GM12878 (cell line): ENCODE measurements at regions not wholly inside any gene's neighbourhood (a gene's known extent, or its start where the extent isn't known, plus 50 kb on each side); places are given as distances from the start of the nearest gene placed in this dataset.

Source experiments
- ATAC-seq: fragments of 200-7000 bp; cut with Tn5 transposase; 3 replicates; pipeline ENCODE4 v1.9.1; 2020; ENCODE audit warnings: mild to moderate bottlenecking, moderate library complexity
- BruUV-seq: library from RNA; stranded (reverse); fragments of 400-500 nt; replicated peaks from 2 replicates; lab custom pipeline; 2021; lab: Mats Ljungman, UMichigan
- CTCF ChIA-PET: fragments of 300-600 bp; sonication (Branson Sonifier 250); formaldehyde crosslinking; extraction: SDS; loops from one replicate; lab custom pipeline; 2021; ENCODE audit warnings: inconsistent platforms; lab: Yijun Ruan, JAX
- POLR2A ChIA-PET: fragments of 350-600 bp; formaldehyde crosslinking; extraction: SDS; loops from one replicate; lab custom pipeline; 2021; ENCODE audit warnings: inconsistent platforms; lab: Charles Lee
- RAD21 ChIA-PET: fragments of 300-600 bp; sonication (Branson Sonifier 250); formaldehyde crosslinking; loops from one replicate; lab custom pipeline; 2023; ENCODE audit warnings: antibody characterized with exemption; ENCODE audit not compliant: unreplicated experiment; lab: Charles Lee
- SMC1A ChIA-PET: fragments of 300-600 bp; sonication (Branson Sonifier 250); formaldehyde crosslinking; loops from one replicate; lab custom pipeline; 2023; ENCODE audit not compliant: unreplicated experiment, uncharacterized antibody; lab: Charles Lee
- DNase-seq: peaks from one replicate; pipeline ENCODE4 v3.0.0-alpha.2; 2011; ENCODE audit warnings: low read depth, low spot score
- FAIRE-seq: peaks from 3 replicates; lab custom pipeline; 2011; peaks lifted over from hg19 to GRCh38; lab: Jason Lieb, UNC
- H2AFZ ChIP-seq: 2 replicates; pipeline ENCODE4 v1.6.0; 2011; ENCODE audit warnings: low read depth, low read length, control low read depth; ENCODE audit not compliant: control insufficient read depth
- H3K27ac ChIP-seq: 2 replicates; pipeline ENCODE4 v1.5.1; 2011; ENCODE audit warnings: control low read depth; ENCODE audit not compliant: control insufficient read depth, insufficient read depth
- H3K27me3 ChIP-seq, 2 experiments: replicated peaks in 1 of 2; 2 replicates each; pipeline versions ENCODE4 v1.6.0 to v1.6.1; 2011; ENCODE audit warnings: low read length in 1 of 2; ENCODE audit not compliant: control insufficient read depth in 2 of 2, insufficient read depth in 2 of 2
- H3K36me3 ChIP-seq, 2 experiments: 2 replicates each; pipeline ENCODE4 v1.5.1; 2011; ENCODE audit warnings: low read length in 1 of 2; ENCODE audit not compliant: control insufficient read depth in 2 of 2, insufficient read depth in 2 of 2
- H3K4me1 ChIP-seq: 2 replicates; pipeline ENCODE4 v1.6.1; 2011; ENCODE audit warnings: mild to moderate bottlenecking, low read length, moderate library complexity, mixed read lengths; ENCODE audit not compliant: control insufficient read depth, insufficient read depth
- H3K4me2 ChIP-seq: 2 replicates; pipeline ENCODE4 v1.6.0; 2011; ENCODE audit warnings: control low read depth; ENCODE audit not compliant: control insufficient read depth, insufficient read depth
- H3K4me3 ChIP-seq: fragments of 200-600 bp; sonication (generic); 2 replicates; pipeline ENCODE4 v1.5.1; 2016
- H3K79me2 ChIP-seq: 2 replicates; pipeline ENCODE4 v1.6.0; 2011; ENCODE audit warnings: low read length; ENCODE audit not compliant: control insufficient read depth, insufficient read depth
- H3K9ac ChIP-seq: 2 replicates; pipeline ENCODE4 v1.8.0; 2011; ENCODE audit warnings: low read length, control low read depth, mixed read lengths; ENCODE audit not compliant: control insufficient read depth, insufficient read depth
- H3K9me3 ChIP-seq: replicated peaks from 3 replicates; pipeline ENCODE4 v1.5.1; 2011; ENCODE audit warnings: mild to moderate bottlenecking, low read length; ENCODE audit not compliant: control insufficient read depth, insufficient read depth
- H4K20me1 ChIP-seq: 2 replicates; pipeline ENCODE4 v1.6.0; 2011; ENCODE audit not compliant: control insufficient read depth, insufficient read depth
- CHD2 ChIP-seq: IDR thresholded peaks from 2 replicates; pipeline ENCODE4 v1.6.1; 2011; ENCODE audit warnings: low read depth, low read length, improper control_type of control experiment, borderline replicate concordance
- E4F1 ChIP-seq: fragments of 450-650 bp; IDR thresholded peaks from 2 replicates; pipeline ENCODE4 v1.6.1; 2018; ENCODE audit warnings: borderline replicate concordance, mild to moderate bottlenecking; ENCODE audit not compliant: partially characterized antibody
- EED ChIP-seq: sonication (generic); IDR thresholded peaks from 2 replicates; pipeline ENCODE4 v1.6.1; 2016; ENCODE audit warnings: antibody characterized with exemption, low read depth
- HDAC6 ChIP-seq: fragments of 200-600 bp; sonication (generic); IDR thresholded peaks from one replicate; pipeline ENCODE4 v1.8.0; 2017; ENCODE audit warnings: antibody characterized with exemption; ENCODE audit not compliant: unreplicated experiment
- JUNB ChIP-seq: IDR thresholded peaks from 2 replicates; pipeline ENCODE4 v1.6.1; 2016; ENCODE audit warnings: antibody characterized with exemption, mild to moderate bottlenecking
- MLLT1 ChIP-seq: fragments of 450-650 bp; IDR thresholded peaks from 2 replicates; pipeline ENCODE4 v1.6.1; 2016; ENCODE audit warnings: mild to moderate bottlenecking
- NFIC ChIP-seq: IDR thresholded peaks from 2 replicates; pipeline ENCODE4 v1.6.1; 2012; ENCODE audit warnings: low read depth, mild to moderate bottlenecking, inconsistent platforms, low read length, moderate library complexity
- NFXL1 ChIP-seq: fragments of 450-650 bp; IDR thresholded peaks from 2 replicates; pipeline ENCODE4 v1.6.1; 2017; ENCODE audit warnings: antibody characterized with exemption, mild to moderate bottlenecking, borderline replicate concordance
- POU2F2 ChIP-seq: IDR thresholded peaks from 3 replicates; pipeline ENCODE4 v1.6.1; 2011; ENCODE audit warnings: low read depth, mild to moderate bottlenecking, low read length, borderline replicate concordance
- ZBTB11 ChIP-seq: fragments of 450-650 bp; formaldehyde crosslinking; IDR thresholded peaks from 2 replicates; pipeline ENCODE4 v1.5.0; 2022; ENCODE audit warnings: mild to moderate bottlenecking, missing genetic modification characterization
- WGBS: methylation state at CpG from one replicate; pipeline ENCODE4 v1.1.6; 2016; ENCODE audit warnings: low lambda C conversion rate; ENCODE audit not compliant: insufficient replicate concordance, insufficient coverage; ENCODE audit errors: missing lambda C conversion rate; 5-methylcytosine and 5-hydroxymethylcytosine counted together
- in situ Hi-C: fragments of 300-500 bp; cut with MboI; formaldehyde crosslinking; loops from 9 replicates; pipeline ENCODE4 v1.14.3; 2018; ENCODE audit warnings: mixed read lengths
- intact Hi-C: fragments of 100-400 bp; cut with micrococcal nuclease; formaldehyde crosslinking; loops from one replicate; pipeline ENCODE4 v1.14.2; 2022; ENCODE audit not compliant: unreplicated experiment

GRCh38 chr3:168885028-168885427, 778.5 kb downstream of the MECOM start:
- ATAC-seq, result no peak

GRCh38 chr3:168884353-168884903, 779.1 kb downstream of the MECOM start:
- 0% methylated on average over 1 of the region's 1 CpG for WGBS
- Histone ChIP-seq H3K4me2 (no peak overlapping the region), H3K27me3 (no peaks in the 10 kb centered on the region), H3K4me1 (no peaks in the 10 kb centered on the region), H2AFZ (no peak overlapping the region), H3K9me3 (no peaks in the 10 kb centered on the region), H4K20me1 (no peaks in the 10 kb centered on the region), H3K9ac (no peak overlapping the region), H3K36me3 (no peaks in the 10 kb centered on the region), H3K27ac (no peak overlapping the region), H3K4me3 (no peak overlapping the region), H3K79me2 (no peaks in the 10 kb centered on the region)
- ATAC-seq (no peak), DNase-seq (no peak), FAIRE-seq (no peak)
- CTCF ChIA-PET, result interaction anchor here (1.3 kb wide), 1 partner anchor 19 kb away, joined by 7 read pairs; no protein-coding TSS in a partner anchor
- no TSS peak for BruUV-seq
- SMC1A ChIA-PET, result interaction anchor here (1.0 kb wide), 1 partner anchor 8 kb away, joined by 3 read pairs; no protein-coding TSS in a partner anchor
- in situ Hi-C loops (no loop called here), intact Hi-C loops (no loop called here)
- RAD21 ChIA-PET, result no interaction called here
- POLR2A ChIA-PET, result no interaction called here
- TF ChIP-seq NFIC, result no peak
- TF ChIP-seq NFXL1, result no peak
- TF ChIP-seq POU2F2, result no peak
- no peak for TF ChIP-seq E4F1
- TF ChIP-seq HDAC6, result no peak
- TF ChIP-seq EED, result no peak
- TF ChIP-seq MLLT1, result no peak
- no peak for TF ChIP-seq CHD2
- TF ChIP-seq ZBTB11 (CRISPR knock-in tag), result no peak

More at GRCh38 chr3:168885028-168885427, 778.5 kb downstream of the MECOM start:
- ChIA-PET CTCF (no interaction called here), RAD21 (no interaction called here), POLR2A (no interaction called here), SMC1A (no interaction called here)
- Histone ChIP-seq H2AFZ (no peak overlapping the region), H3K79me2 (no peaks in the 10 kb centered on the region), H3K36me3 (no peaks in the 10 kb centered on the region), H3K9ac (no peak overlapping the region), H3K27me3 (no peaks in the 10 kb centered on the region), H3K4me3 (no peak overlapping the region), H4K20me1 (no peaks in the 10 kb centered on the region)
- no peak for DNase-seq
- no peak for FAIRE-seq
- 19% methylated on average over 2 of the region's 2 CpGs for WGBS
- intact Hi-C loops, result no loop called here
- no TSS peak for BruUV-seq
- no peak for TF ChIP-seq JUNB
- TF ChIP-seq, all 136 proteins: peak for 0
- in situ Hi-C loops, result no loop called here
- no peaks in the 10 kb centered on the region for H3K4me1 ChIP-seq
- H3K27ac ChIP-seq, result no peak overlapping the region
- no peak overlapping the region for H3K4me2 ChIP-seq
- no peaks in the 10 kb centered on the region for H3K9me3 ChIP-seq
